Transverse colon (tissue), 4 donors: ENCODE measurements at regions not wholly inside any gene's neighbourhood (a gene's known extent, or its start where the extent isn't known, plus 50 kb on each side); places are given as distances from the start of the nearest gene placed in this dataset.

Experiments used
- CTCF ChIP-seq, 5 experiments: fragments of 200-600 bp in 3 of 5; fragments of 450-650 bp in 2 of 5; sonication (generic) in 3 of 5; IDR thresholded peaks; 1 replicate in 2 of 5; 2 replicates in 3 of 5; pipeline ENCODE4 v1.5.1; 2016 to 2017; ENCODE audit warnings: antibody characterized with exemption in 5 of 5, inconsistent platforms in 3 of 5, mild to moderate bottlenecking in 2 of 5, moderate library complexity in 1 of 5
- POLR2A ChIP-seq: fragments of 450-650 bp; IDR thresholded peaks from one replicate; pipeline ENCODE4 v1.6.1; 2016; ENCODE audit warnings: antibody characterized with exemption, mild to moderate bottlenecking, moderate library complexity
- POLR2AphosphoS5 ChIP-seq, 3 donors: sonication (generic); formaldehyde crosslinking; IDR thresholded peaks; one replicate each; pipeline ENCODE4 v1.6.1; 2016; ENCODE audit warnings: antibody characterized with exemption in 3 of 3

GRCh38 chr5:142405814-142406395 lies 81.1 kb upstream of the SPRY4 start:
- TF ChIP-seq CTCF (IDR thresholded peaks at IDR 0.05), result no peak
- TF ChIP-seq POLR2AphosphoS5 (IDR thresholded peaks at IDR 0.05), result no peak
- TF ChIP-seq POLR2A, result no peak
